ENCODE measurements at regions not wholly inside any gene's neighbourhood (a gene's known extent, or its start where the extent isn't known, plus 50 kb on each side); places are given as distances from the start of the nearest gene placed in this dataset.

DNA sequence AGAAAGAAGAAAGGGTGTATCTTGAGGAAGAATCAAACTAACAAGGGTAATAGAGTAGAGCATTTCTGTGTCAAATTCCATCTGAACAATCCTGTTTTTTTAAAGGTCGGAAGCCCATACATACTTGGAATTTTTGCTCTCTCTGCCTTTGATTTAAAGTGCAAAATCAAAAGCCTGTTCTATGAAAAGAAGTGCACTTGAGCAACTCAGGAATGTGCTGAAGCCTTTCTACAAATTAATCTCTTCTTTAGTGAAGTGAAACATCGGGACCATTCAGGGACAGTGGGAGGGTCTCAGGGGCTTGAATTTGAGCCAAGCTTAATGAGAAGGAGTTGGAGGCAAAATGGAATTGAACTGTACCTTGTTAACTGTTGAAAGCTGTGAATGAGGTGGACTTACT, 1008.5 kb upstream of the LCORL start:
- TF ChIP-seq ETV6 (conservative IDR thresholded peaks at IDR 0.05 in 1 of 2, IDR thresholded peaks at IDR 0.05 in 1 of 2; ENCODE audit: borderline replicate concordance in 1 of 2, low read depth in 1 of 2): no peak
- TF ChIP-seq, protein P1, sequence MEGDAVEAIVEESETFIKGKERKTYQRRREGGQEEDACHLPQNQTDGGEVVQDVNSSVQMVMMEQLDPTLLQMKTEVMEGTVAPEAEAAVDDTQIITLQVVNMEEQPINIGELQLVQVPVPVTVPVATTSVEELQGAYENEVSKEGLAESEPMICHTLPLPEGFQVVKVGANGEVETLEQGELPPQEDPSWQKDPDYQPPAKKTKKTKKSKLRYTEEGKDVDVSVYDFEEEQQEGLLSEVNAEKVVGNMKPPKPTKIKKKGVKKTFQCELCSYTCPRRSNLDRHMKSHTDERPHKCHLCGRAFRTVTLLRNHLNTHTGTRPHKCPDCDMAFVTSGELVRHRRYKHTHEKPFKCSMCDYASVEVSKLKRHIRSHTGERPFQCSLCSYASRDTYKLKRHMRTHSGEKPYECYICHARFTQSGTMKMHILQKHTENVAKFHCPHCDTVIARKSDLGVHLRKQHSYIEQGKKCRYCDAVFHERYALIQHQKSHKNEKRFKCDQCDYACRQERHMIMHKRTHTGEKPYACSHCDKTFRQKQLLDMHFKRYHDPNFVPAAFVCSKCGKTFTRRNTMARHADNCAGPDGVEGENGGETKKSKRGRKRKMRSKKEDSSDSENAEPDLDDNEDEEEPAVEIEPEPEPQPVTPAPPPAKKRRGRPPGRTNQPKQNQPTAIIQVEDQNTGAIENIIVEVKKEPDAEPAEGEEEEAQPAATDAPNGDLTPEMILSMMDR (IDR thresholded peaks at IDR 0.05 in 2 of 3, conservative IDR thresholded peaks at IDR 0.05 in 1 of 3; ENCODE audit: control insufficient read depth in 2 of 3, extremely low read depth in 1 of 3, insufficient read depth in 1 of 3, low read depth in 3 of 3, low read length in 3 of 3): no peak
- no peak for TF ChIP-seq EZH2 (IDR thresholded peaks at IDR 0.05; ENCODE audit: borderline replicate concordance, control insufficient read depth, low read depth, low read length)

Measured in GM12878 (cell line).